ENCODE measurements at regions not wholly inside any gene's neighbourhood (a gene's known extent, or its start where the extent isn't known, plus 50 kb on each side); places are given as distances from the start of the nearest gene placed in this dataset.

DNA sequence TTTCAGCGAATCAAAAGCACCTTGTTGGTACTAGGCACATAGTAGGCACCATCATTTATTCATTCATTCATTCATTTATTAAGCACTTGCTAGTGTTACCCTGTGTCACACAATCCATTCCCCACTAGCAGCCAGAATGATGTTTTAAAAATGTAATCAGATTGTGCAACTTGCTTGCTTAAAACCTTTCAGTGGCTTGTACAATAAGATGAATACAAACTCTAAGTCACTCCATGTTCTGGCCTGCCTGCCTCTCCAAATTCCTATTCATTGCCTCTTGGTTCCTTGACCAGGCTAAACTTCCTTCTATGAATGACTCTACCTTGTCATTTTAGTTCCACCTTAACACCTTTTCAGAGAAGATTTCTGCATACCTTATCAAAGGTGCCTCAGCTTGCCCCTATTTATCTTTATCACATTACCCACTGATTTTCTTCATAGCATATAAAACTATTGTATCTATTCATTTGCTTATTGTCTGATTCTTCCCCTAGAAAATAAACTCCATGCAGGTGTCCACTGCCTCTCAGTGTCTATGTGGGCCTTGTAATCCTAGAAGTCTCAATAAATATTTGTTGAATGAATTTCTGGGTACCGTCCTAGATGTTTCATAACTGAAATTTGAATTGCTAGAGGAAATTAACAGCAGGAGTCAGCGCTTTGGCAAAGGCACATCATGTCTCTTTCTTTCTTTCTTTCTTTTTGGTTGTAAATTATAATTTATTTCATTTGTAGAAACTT lies 169.5 kb downstream of the TMEM26 start:
- TF ChIP-seq, protein P1, sequence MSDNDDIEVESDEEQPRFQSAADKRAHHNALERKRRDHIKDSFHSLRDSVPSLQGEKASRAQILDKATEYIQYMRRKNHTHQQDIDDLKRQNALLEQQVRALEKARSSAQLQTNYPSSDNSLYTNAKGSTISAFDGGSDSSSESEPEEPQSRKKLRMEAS (IDR thresholded peaks at IDR 0.05) = no peak
- TF ChIP-seq, protein P2, sequence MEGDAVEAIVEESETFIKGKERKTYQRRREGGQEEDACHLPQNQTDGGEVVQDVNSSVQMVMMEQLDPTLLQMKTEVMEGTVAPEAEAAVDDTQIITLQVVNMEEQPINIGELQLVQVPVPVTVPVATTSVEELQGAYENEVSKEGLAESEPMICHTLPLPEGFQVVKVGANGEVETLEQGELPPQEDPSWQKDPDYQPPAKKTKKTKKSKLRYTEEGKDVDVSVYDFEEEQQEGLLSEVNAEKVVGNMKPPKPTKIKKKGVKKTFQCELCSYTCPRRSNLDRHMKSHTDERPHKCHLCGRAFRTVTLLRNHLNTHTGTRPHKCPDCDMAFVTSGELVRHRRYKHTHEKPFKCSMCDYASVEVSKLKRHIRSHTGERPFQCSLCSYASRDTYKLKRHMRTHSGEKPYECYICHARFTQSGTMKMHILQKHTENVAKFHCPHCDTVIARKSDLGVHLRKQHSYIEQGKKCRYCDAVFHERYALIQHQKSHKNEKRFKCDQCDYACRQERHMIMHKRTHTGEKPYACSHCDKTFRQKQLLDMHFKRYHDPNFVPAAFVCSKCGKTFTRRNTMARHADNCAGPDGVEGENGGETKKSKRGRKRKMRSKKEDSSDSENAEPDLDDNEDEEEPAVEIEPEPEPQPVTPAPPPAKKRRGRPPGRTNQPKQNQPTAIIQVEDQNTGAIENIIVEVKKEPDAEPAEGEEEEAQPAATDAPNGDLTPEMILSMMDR (IDR thresholded peaks at IDR 0.05; ENCODE audit: low read depth, low read length, missing input control) = no peak
- TF ChIP-seq TAF1 (conservative IDR thresholded peaks at IDR 0.05) (no peak), RAD21 (IDR thresholded peaks at IDR 0.05) (no peak), YY1 (IDR thresholded peaks at IDR 0.05) (no peak), HNF4G (IDR thresholded peaks at IDR 0.05) (no peak), JUND (IDR thresholded peaks at IDR 0.05) (no peak), SP1 (IDR thresholded peaks at IDR 0.05) (no peak)
- TF ChIP-seq, protein P3, sequence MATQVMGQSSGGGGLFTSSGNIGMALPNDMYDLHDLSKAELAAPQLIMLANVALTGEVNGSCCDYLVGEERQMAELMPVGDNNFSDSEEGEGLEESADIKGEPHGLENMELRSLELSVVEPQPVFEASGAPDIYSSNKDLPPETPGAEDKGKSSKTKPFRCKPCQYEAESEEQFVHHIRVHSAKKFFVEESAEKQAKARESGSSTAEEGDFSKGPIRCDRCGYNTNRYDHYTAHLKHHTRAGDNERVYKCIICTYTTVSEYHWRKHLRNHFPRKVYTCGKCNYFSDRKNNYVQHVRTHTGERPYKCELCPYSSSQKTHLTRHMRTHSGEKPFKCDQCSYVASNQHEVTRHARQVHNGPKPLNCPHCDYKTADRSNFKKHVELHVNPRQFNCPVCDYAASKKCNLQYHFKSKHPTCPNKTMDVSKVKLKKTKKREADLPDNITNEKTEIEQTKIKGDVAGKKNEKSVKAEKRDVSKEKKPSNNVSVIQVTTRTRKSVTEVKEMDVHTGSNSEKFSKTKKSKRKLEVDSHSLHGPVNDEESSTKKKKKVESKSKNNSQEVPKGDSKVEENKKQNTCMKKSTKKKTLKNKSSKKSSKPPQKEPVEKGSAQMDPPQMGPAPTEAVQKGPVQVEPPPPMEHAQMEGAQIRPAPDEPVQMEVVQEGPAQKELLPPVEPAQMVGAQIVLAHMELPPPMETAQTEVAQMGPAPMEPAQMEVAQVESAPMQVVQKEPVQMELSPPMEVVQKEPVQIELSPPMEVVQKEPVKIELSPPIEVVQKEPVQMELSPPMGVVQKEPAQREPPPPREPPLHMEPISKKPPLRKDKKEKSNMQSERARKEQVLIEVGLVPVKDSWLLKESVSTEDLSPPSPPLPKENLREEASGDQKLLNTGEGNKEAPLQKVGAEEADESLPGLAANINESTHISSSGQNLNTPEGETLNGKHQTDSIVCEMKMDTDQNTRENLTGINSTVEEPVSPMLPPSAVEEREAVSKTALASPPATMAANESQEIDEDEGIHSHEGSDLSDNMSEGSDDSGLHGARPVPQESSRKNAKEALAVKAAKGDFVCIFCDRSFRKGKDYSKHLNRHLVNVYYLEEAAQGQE (IDR thresholded peaks at IDR 0.05) = no peak
- TF ChIP-seq, protein P4, sequence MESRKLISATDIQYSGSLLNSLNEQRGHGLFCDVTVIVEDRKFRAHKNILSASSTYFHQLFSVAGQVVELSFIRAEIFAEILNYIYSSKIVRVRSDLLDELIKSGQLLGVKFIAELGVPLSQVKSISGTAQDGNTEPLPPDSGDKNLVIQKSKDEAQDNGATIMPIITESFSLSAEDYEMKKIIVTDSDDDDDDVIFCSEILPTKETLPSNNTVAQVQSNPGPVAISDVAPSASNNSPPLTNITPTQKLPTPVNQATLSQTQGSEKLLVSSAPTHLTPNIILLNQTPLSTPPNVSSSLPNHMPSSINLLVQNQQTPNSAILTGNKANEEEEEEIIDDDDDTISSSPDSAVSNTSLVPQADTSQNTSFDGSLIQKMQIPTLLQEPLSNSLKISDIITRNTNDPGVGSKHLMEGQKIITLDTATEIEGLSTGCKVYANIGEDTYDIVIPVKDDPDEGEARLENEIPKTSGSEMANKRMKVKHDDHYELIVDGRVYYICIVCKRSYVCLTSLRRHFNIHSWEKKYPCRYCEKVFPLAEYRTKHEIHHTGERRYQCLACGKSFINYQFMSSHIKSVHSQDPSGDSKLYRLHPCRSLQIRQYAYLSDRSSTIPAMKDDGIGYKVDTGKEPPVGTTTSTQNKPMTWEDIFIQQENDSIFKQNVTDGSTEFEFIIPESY (IDR thresholded peaks at IDR 0.05) = no peak

Data from liver (tissue), 3 donors.